Neuronal stem cell (in vitro differentiated cells): ENCODE measurements at regions not wholly inside any gene's neighbourhood (a gene's known extent, or its start where the extent isn't known, plus 50 kb on each side); places are given as distances from the start of the nearest gene placed in this dataset.

ENCODE experiments used
- DNase-seq: peaks from one replicate; pipeline ENCODE4 v3.0.0-alpha.2; 2013; ENCODE audit warnings: low spot score
- H2AFZ ChIP-seq: one replicate; pipeline ENCODE4 v1.6.1; 2013; ENCODE audit warnings: mild to moderate bottlenecking, low read length, inconsistent platforms
- H2AK5ac ChIP-seq: 2 replicates; pipeline ENCODE4 v1.6.1; 2013; ENCODE audit warnings: low read depth, mild to moderate bottlenecking, inconsistent platforms, low read length, moderate library complexity, mixed read lengths
- H2BK120ac ChIP-seq: 2 replicates; pipeline ENCODE4 v1.6.1; 2013; ENCODE audit warnings: low read depth, mild to moderate bottlenecking, inconsistent platforms, low read length, moderate library complexity, mixed read lengths
- H2BK12ac ChIP-seq: one replicate; pipeline ENCODE4 v1.6.1; 2013; ENCODE audit warnings: low read length, inconsistent platforms
- H2BK15ac ChIP-seq: 2 replicates; pipeline ENCODE4 v1.6.1; 2013; ENCODE audit warnings: mild to moderate bottlenecking, low read length, inconsistent platforms, mixed read lengths
- H2BK5ac ChIP-seq: one replicate; pipeline ENCODE4 v1.6.1; 2013; ENCODE audit warnings: inconsistent platforms, mild to moderate bottlenecking, low read length, moderate library complexity
- H3K14ac ChIP-seq: one replicate; pipeline ENCODE4 v1.6.1; 2013; ENCODE audit warnings: low read length, inconsistent platforms
- H3K18ac ChIP-seq: 2 replicates; pipeline ENCODE4 v1.6.1; 2013; ENCODE audit warnings: low read length, inconsistent platforms
- H3K23ac ChIP-seq: 2 replicates; pipeline ENCODE4 v1.6.1; 2013; ENCODE audit warnings: low read depth, mild to moderate bottlenecking, mixed read lengths, low read length, inconsistent platforms; ENCODE audit not compliant: poor library complexity
- H3K27ac ChIP-seq: replicated peaks from 3 replicates; pipeline ENCODE4 v1.5.1; 2013; ENCODE audit warnings: low read length, inconsistent platforms
- H3K27me3 ChIP-seq, 3 experiments: 2 replicates each; pipeline ENCODE4 v1.6.1; 2013; ENCODE audit warnings: low read length in 3 of 3, mild to moderate bottlenecking in 2 of 3, inconsistent platforms in 1 of 3, low read depth in 1 of 3, mixed read lengths in 1 of 3, moderate library complexity in 1 of 3; ENCODE audit not compliant: control insufficient read depth in 3 of 3, insufficient read depth in 3 of 3
- H3K36me3 ChIP-seq, 2 donors: replicated peaks in 1 of 2; 2 replicates each; pipeline ENCODE4 v1.6.1; 2013; ENCODE audit warnings: low read length in 2 of 2; ENCODE audit not compliant: control insufficient read depth in 2 of 2, insufficient read depth in 2 of 2
- H3K4ac ChIP-seq: 2 replicates; pipeline ENCODE4 v1.6.1; 2013; ENCODE audit warnings: inconsistent platforms, mild to moderate bottlenecking, low read length, moderate library complexity
- H3K4me1 ChIP-seq, 2 donors: 1 replicate in 1 of 2; 2 replicates in 1 of 2; pipeline ENCODE4 v1.6.1; 2013; ENCODE audit warnings: low read length in 2 of 2, low read depth in 1 of 2; ENCODE audit not compliant: control insufficient read depth in 2 of 2, insufficient read depth in 1 of 2
- H3K4me2 ChIP-seq: one replicate; pipeline ENCODE4 v1.6.1; 2013; ENCODE audit warnings: mild to moderate bottlenecking, low read length, inconsistent platforms; ENCODE audit not compliant: insufficient read depth, poor library complexity, severe bottlenecking
- H3K4me3 ChIP-seq, 2 donors: 2 replicates each; pipeline ENCODE4 v1.5.1; 2013; ENCODE audit warnings: low read length in 2 of 2, mild to moderate bottlenecking in 2 of 2, inconsistent platforms in 1 of 2, moderate library complexity in 1 of 2
- H3K79me1 ChIP-seq: one replicate; pipeline ENCODE4 v1.6.1; 2013; ENCODE audit warnings: low read depth, mild to moderate bottlenecking, inconsistent platforms, low read length, moderate library complexity
- H3K9ac ChIP-seq: one replicate; pipeline ENCODE4 v1.6.1; 2013; ENCODE audit warnings: mild to moderate bottlenecking, low read depth, low read length, inconsistent platforms; ENCODE audit not compliant: poor library complexity
- H3K9me3 ChIP-seq, 2 donors: replicated peaks in 1 of 2; 2 replicates each; pipeline versions ENCODE3 to v1.6.1; 2013; ENCODE audit warnings: low read length in 2 of 2, mild to moderate bottlenecking in 2 of 2, inconsistent platforms in 1 of 2, low read depth in 1 of 2, mixed read lengths in 1 of 2, moderate library complexity in 1 of 2; ENCODE audit not compliant: control insufficient read depth in 2 of 2, insufficient read depth in 1 of 2
- H4K8ac ChIP-seq: one replicate; pipeline ENCODE4 v1.6.1; 2013; ENCODE audit warnings: low read depth, mild to moderate bottlenecking, inconsistent platforms, low read length, moderate library complexity
- H4K91ac ChIP-seq: one replicate; pipeline ENCODE4 v1.6.1; 2013; ENCODE audit warnings: low read length, low read depth, mild to moderate bottlenecking, inconsistent platforms; ENCODE audit not compliant: poor library complexity
- WGBS, 2 donors: extraction: QIAGEN DNeasy Blood & Tissue Kit; methylation state at CpG; one replicate each; pipeline ENCODE4 v1.1.7; 2013; ENCODE audit warnings: missing lambda C conversion rate in 2 of 2, mixed read lengths in 1 of 2; ENCODE audit not compliant: insufficient read length in 2 of 2, insufficient replicate concordance in 1 of 2; ENCODE audit errors: extremely low coverage in 2 of 2; 5-methylcytosine and 5-hydroxymethylcytosine counted together

DNA sequence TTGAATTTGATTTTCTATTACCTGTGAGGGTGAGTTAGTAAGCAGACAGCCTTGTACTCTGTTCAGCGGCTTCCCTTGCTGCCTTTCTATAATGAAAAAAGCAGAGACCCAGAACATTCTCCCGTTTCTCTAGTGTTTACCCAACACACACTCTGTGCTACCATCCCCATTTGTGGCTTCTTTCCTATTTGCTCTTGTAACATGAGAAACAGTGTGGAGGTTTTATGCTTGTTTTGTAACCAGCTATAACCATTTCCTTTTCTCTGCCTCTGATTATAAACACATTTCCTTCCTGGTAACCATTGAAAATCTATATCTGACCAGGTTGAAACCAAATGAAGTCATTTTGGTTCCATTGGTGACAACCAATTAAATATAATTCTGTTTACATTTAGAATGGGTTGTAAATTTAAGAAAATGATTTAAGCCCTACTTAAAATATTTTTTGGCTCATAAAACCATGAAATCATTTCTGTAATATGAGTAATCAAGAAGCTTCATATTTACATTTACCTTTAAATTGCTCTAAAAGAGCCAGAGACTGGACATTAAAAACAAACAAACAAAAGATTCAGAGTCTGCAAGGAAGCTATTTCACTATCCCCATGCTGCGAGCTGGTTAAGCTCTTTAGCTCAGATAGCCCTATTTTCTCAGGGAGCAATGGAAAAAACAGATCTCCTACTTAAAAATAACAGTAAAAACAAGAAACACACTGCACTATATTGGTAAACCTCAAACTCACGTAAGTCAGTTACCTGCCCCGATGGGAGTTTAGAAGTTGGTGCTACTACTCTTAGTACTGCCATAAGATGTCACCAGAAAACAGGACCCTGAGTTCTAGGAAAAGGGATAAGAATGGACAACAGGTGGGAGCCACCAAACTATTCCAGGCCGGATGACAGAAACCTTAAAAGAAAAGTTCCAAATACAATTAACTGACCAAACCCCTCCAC lies 206.5 kb upstream of the EEA1 start:
- H3K4me1 ChIP-seq: peaks cover 0 to 3% of the 10 kb centered on the region in 2 donors
- no peak overlapping the region for H3K4me3 ChIP-seq
- no peak overlapping the region for H3K4ac ChIP-seq
- DNase-seq: no peak
- no peaks in the 10 kb centered on the region for H3K79me1 ChIP-seq
- H2BK12ac ChIP-seq: no peak overlapping the region
- no CpG with 5 or more reads among the region's 6 CpGs for WGBS, 2 donors
- H3K9me3 ChIP-seq: no peaks in the 10 kb centered on the region
- H2BK5ac ChIP-seq: no peak overlapping the region
- H2BK120ac ChIP-seq: no peak overlapping the region
- no peak overlapping the region for H3K23ac ChIP-seq
- H3K27ac ChIP-seq: no peak overlapping the region
- H3K18ac ChIP-seq: no peak overlapping the region
- H4K91ac ChIP-seq: no peak overlapping the region
- no peak overlapping the region for H2BK15ac ChIP-seq
- H3K36me3 ChIP-seq: no peaks in the 10 kb centered on the region
- H2AK5ac ChIP-seq: no peak overlapping the region
- H4K8ac ChIP-seq: no peak overlapping the region
- H3K4me2 ChIP-seq: no peak overlapping the region
- H2AFZ ChIP-seq: no peak overlapping the region
- H3K14ac ChIP-seq: no peak overlapping the region
- H3K27me3 ChIP-seq: peaks cover 0 to 2% (median 0%) of the 10 kb centered on the region in 3 experiments
- no peak overlapping the region for H3K9ac ChIP-seq

GRCh38 chr12:93136253-93137055 lies 207.4 kb upstream of the EEA1 start:
- Histone ChIP-seq H3K9me3 (no peaks in the 10 kb centered on the region), H3K4me1 (peaks cover 0 to 3% of the 10 kb centered on the region in 2 donors), H2BK5ac (no peak overlapping the region), H3K23ac (no peak overlapping the region), H2AFZ (no peak overlapping the region), H3K79me1 (no peaks in the 10 kb centered on the region), H3K14ac (no peak overlapping the region), H4K91ac (no peak overlapping the region), H3K4me2 (no peak overlapping the region), H3K18ac (no peak overlapping the region), H3K36me3 (no peaks in the 10 kb centered on the region), H4K8ac (no peak overlapping the region), H2BK15ac (no peak overlapping the region), H2BK12ac (no peak overlapping the region), H2BK120ac (no peak overlapping the region), H3K27ac (no peak overlapping the region), H3K9ac (no peak overlapping the region), H3K4ac (no peak overlapping the region), H3K27me3 (peaks cover 0 to 3% (median 0%) of the 10 kb centered on the region in 3 experiments), H2AK5ac (no peak overlapping the region), H3K4me3 (no peak overlapping the region)
- DNase-seq: no peak
- WGBS, 2 donors: no CpG with 5 or more reads among the region's 6 CpGs

GRCh38 chr12:93137656-93138612 lies 208.8 kb upstream of the EEA1 start:
- Histone ChIP-seq H3K18ac (no peak overlapping the region), H3K79me1 (no peaks in the 10 kb centered on the region), H2BK5ac (no peak overlapping the region), H3K27ac (no peak overlapping the region), H3K23ac (no peak overlapping the region), H2BK120ac (no peak overlapping the region), H3K4me2 (no peak overlapping the region), H3K4me3 (no peak overlapping the region), H3K36me3 (no peaks in the 10 kb centered on the region), H3K9ac (no peak overlapping the region), H3K9me3 (no peaks in the 10 kb centered on the region), H4K91ac (no peak overlapping the region), H2AFZ (no peak overlapping the region), H3K4ac (no peak overlapping the region), H2BK15ac (no peak overlapping the region), H3K27me3 (peaks cover 0 to 3% (median 0%) of the 10 kb centered on the region in 3 experiments), H3K14ac (no peak overlapping the region), H4K8ac (no peak overlapping the region), H2BK12ac (no peak overlapping the region), H3K4me1 (peaks cover 0 to 3% of the 10 kb centered on the region in 2 donors), H2AK5ac (no peak overlapping the region)
- DNase-seq: no peak
- WGBS, 2 donors: no CpG with 5 or more reads among the region's 6 CpGs
